DMS 273 (cell line): ENCODE measurements at regions not wholly inside any gene's neighbourhood (a gene's known extent, or its start where the extent isn't known, plus 50 kb on each side); places are given as distances from the start of the nearest gene placed in this dataset.
"Not testable (repeated sequence)": the region's sequence is repeated elsewhere in the genome, so short reads cannot be mapped to it uniquely, and the experiment has no call there.

ENCODE experiments used
- DNase-seq: peaks from one replicate; lab custom pipeline; 2025; ENCODE audit not compliant: unreplicated experiment; lab: John Stamatoyannopoulos, UW

DNA sequence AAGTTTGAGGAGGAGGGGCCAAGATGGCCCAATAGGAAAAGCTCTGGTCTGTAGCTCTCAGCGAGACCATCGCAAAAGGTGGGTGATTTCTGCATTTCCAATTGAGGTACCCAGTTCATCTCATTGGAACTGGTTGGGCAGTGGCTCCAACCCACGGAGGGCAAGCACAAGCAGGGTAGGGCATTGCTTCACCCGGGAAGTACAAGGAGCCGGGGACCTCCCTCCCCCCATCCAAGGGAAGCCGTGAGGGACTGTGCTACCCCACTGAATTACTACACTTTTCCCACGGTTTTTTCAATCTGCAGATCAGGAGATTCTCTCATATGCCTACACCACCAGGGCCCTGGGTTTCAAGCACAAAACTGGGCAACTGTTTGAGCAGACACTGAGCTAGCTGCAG, 58.0 kb upstream of the EFCAB3 start:
- no peak for DNase-seq

GRCh38 chr17:62321451-62321850, 58.9 kb upstream of the EFCAB3 start:
- no peak for DNase-seq

- DNase-seq = no peak
These were observed 60.5 kb upstream of the EFCAB3 start for GRCh38 chr17:62319846-62320245.

GRCh38 chr17:62309396-62309795, 71.0 kb upstream of the EFCAB3 start:
- peak; percentile 4 for DNase-seq

DNA sequence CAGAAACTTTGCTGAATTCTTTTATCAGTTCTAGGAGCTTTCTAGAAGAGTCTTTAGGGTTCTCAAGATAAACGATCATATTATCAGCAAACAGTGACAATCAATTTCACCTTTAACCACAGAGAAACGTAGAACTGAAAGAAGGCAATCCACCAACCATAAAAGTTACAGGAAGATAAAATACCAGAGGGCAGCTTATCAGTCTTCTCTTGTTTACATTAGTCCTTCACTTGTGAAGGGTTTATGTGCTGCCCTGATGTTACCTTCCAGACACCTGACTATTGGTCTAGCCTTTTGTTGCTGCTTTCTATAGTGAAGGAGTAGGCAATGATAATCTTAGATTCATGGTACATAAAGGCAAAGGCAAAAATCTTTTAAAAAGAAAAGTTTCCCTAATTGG, 73.2 kb upstream of the EFCAB3 start:
- DNase-seq = no peak

- no peak for DNase-seq
These were observed 76.9 kb upstream of the EFCAB3 start for GRCh38 chr17:62303476-62303875.

DNA sequence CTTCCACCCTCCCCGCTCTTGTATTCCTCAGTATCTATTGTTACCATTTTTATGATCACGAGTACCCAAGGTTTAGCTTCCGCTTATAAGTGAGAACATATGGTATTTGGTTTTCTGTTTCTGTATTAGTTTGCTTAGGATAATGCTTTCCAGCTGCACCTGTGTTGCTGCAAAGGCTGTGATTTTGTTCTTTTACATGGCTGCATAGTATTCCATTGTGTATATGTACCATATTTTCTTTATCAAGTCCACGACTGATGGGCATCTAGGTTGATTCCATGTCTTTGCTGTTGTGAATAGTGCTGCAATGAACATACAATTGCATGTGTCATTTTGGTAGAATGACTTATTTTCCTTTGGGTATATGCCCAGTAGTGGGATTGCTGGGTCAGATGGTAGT, 79.7 kb upstream of the EFCAB3 start:
- no peak for DNase-seq

- DNase-seq = not testable (repeated sequence)
These were observed 105.1 kb upstream of the EFCAB3 start for GRCh38 chr17:62275290-62275689.

DNA sequence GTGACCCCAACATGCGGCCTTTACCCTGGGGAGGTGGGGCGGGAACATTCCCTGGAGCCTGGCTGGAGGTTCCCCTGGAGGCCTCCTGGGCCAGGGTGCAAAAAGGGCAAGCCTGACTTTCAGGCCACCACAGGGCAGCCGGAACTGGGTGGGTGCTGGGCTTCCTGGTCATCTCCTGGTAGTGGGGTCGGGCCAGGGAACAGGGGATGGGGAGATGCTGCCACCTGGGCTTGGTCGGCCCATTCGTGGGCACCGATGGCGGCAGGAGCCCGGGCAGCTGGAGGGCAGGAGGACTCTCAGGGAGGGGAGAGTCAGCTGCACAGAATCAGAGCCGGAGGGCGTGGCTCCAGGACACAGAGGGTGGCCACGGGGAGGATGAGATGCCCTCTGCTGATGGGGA, 112.0 kb upstream of the EFCAB3 start:
- not testable (repeated sequence) for DNase-seq

- not testable (repeated sequence) for DNase-seq
These were observed 115.4 kb upstream of the EFCAB3 start for GRCh38 chr17:62264974-62265373.

GRCh38 chr17:62255791-62256190, 124.6 kb upstream of the EFCAB3 start:
- not testable (repeated sequence) for DNase-seq

GRCh38 chr17:62242076-62242475, 138.3 kb upstream of the EFCAB3 start:
- DNase-seq = not testable (repeated sequence)

GRCh38 chr17:62239569-62239968, 140.8 kb upstream of the EFCAB3 start:
- DNase-seq = not testable (repeated sequence)

DNA sequence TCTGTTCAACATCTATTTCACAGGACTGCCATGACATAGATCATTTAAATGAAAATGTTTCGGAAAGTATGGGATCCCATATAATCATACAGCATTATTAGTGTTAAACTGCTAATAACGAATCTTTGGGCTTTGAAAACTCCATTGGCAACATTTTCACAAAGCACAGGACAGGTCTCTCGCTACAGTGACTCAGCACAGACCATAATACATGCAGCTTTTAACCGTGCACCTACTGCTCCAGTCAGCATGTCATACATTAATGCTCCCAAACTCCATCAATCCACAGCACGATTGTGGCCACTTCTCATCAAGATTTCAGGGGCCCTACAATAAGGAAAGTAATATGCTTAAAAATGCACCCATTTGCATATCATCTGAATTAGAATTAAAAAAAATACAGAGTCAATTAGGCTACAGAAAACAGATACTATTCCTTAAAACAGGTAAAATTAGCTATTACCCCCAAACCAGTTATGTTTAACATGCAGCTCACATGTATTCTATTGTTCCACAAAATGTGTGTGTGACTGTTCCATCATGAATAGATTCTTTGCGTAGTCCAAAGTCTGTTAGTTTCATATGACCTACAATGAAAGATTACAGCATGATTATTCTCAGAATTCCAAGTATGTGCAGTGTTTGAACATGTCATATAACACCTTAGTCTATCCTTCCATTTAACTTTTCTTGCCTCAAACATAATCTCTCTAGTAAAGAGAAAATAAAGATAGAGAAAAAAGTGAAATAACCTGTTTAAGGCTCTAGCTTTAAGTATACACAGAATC, 141.6 kb upstream of the EFCAB3 start:
- DNase-seq = not testable (repeated sequence)

- DNase-seq = not testable (repeated sequence)
These were observed 146.4 kb upstream of the EFCAB3 start for GRCh38 chr17:62233822-62234481.

DNA sequence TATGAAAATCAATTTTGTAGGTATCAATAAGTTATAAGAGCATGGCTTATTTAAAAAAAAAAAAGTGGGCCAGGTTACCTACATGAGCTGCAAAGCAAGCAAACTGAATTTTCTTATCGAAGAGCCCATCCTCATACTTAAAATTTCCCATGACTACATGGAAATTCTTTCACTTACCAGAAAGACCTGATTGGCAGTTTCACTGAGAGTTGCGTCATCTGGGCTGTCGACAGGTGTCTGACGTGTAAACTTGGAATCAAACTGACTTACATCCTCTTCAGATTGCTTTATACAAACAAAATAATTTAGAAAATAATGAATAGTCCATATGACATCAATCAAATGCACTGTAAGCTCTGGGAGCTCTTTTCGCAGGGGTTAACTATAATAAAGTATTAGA, 149.1 kb upstream of the EFCAB3 start:
- DNase-seq = not testable (repeated sequence)

DNA sequence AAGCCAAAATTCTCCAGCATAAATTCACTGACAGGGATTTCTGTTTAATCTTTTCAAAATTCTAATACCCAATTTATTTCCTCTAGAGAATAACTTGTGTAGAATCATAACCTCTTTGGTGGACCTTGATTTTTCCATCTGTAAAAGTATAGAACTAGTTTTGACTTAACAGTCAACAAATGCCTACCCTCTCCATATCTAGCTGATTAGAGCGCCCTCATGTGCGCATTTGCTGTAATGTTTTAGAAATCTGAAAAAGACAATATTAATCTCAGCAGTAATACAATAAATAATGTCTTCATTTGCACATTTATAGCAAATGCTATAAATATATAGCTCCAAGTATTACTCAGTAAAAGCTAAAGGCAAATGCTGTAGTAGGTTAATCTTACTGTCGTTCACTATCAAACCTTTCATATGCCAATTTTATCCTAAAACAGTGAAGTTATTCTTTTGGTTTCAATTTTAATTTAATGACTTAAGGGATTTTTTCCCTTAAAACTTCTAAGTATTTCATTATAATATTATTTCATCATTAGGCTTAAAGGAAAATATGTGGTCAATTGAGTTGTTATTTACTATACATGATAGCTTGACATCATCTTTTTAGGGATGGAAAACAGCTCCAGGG, 153.6 kb upstream of the EFCAB3 start:
- DNase-seq = peak; percentile 24

GRCh38 chr17:62223585-62223984, 156.8 kb upstream of the EFCAB3 start:
- DNase-seq = not testable (repeated sequence)

GRCh38 chr17:62219221-62219899, 154.3 kb upstream of the MED13 start:
- DNase-seq = no peak

GRCh38 chr17:62216847-62217246, 151.8 kb upstream of the MED13 start:
- no peak for DNase-seq

DNA sequence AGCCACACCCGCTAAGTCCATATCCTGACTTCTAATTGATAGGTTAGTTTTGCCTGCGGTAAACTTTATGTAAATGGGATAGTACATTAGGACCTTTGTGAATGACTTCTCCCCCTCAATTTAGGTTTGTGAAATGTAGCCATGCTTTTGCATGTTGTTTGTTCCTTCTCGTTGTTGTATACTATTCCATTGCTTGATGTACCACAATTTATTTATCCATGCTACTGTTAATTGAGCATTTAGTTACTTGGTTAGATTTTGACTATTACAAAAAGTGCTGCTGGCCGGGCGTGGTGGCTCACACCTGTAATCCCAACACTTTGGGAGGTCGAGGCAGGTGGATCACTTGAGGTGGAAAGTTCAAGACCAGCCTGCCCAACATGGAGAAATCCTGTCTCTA, 150.8 kb upstream of the MED13 start:
- not testable (repeated sequence) for DNase-seq
